GM12878 (cell line): ENCODE measurements at regions not wholly inside any gene's neighbourhood (a gene's known extent, or its start where the extent isn't known, plus 50 kb on each side); places are given as distances from the start of the nearest gene placed in this dataset.

Experiments used
- ATAC-seq: fragments of 200-7000 bp; cut with Tn5 transposase; 3 replicates; pipeline ENCODE4 v1.9.1; 2020; ENCODE audit warnings: mild to moderate bottlenecking, moderate library complexity
- BruUV-seq: library from RNA; stranded (reverse); fragments of 400-500 nt; replicated peaks from 2 replicates; lab custom pipeline; 2021; lab: Mats Ljungman, UMichigan
- CTCF ChIA-PET: fragments of 300-600 bp; sonication (Branson Sonifier 250); formaldehyde crosslinking; extraction: SDS; loops from one replicate; lab custom pipeline; 2021; ENCODE audit warnings: inconsistent platforms; lab: Yijun Ruan, JAX
- POLR2A ChIA-PET: fragments of 350-600 bp; formaldehyde crosslinking; extraction: SDS; loops from one replicate; lab custom pipeline; 2021; ENCODE audit warnings: inconsistent platforms; lab: Charles Lee
- RAD21 ChIA-PET: fragments of 300-600 bp; sonication (Branson Sonifier 250); formaldehyde crosslinking; loops from one replicate; lab custom pipeline; 2023; ENCODE audit warnings: antibody characterized with exemption; ENCODE audit not compliant: unreplicated experiment; lab: Charles Lee
- SMC1A ChIA-PET: fragments of 300-600 bp; sonication (Branson Sonifier 250); formaldehyde crosslinking; loops from one replicate; lab custom pipeline; 2023; ENCODE audit not compliant: unreplicated experiment, uncharacterized antibody; lab: Charles Lee
- DNase-seq: peaks from one replicate; pipeline ENCODE4 v3.0.0-alpha.2; 2011; ENCODE audit warnings: low read depth, low spot score
- FAIRE-seq: peaks from 3 replicates; lab custom pipeline; 2011; peaks lifted over from hg19 to GRCh38; lab: Jason Lieb, UNC
- H2AFZ ChIP-seq: 2 replicates; pipeline ENCODE4 v1.6.0; 2011; ENCODE audit warnings: low read depth, low read length, control low read depth; ENCODE audit not compliant: control insufficient read depth
- H3K27ac ChIP-seq: 2 replicates; pipeline ENCODE4 v1.5.1; 2011; ENCODE audit warnings: control low read depth; ENCODE audit not compliant: control insufficient read depth, insufficient read depth
- H3K27me3 ChIP-seq, 2 experiments: replicated peaks in 1 of 2; 2 replicates each; pipeline versions ENCODE4 v1.6.0 to v1.6.1; 2011; ENCODE audit warnings: low read length in 1 of 2; ENCODE audit not compliant: control insufficient read depth in 2 of 2, insufficient read depth in 2 of 2
- H3K36me3 ChIP-seq, 2 experiments: 2 replicates each; pipeline ENCODE4 v1.5.1; 2011; ENCODE audit warnings: low read length in 1 of 2; ENCODE audit not compliant: control insufficient read depth in 2 of 2, insufficient read depth in 2 of 2
- H3K4me1 ChIP-seq: 2 replicates; pipeline ENCODE4 v1.6.1; 2011; ENCODE audit warnings: mild to moderate bottlenecking, low read length, moderate library complexity, mixed read lengths; ENCODE audit not compliant: control insufficient read depth, insufficient read depth
- H3K4me2 ChIP-seq: 2 replicates; pipeline ENCODE4 v1.6.0; 2011; ENCODE audit warnings: control low read depth; ENCODE audit not compliant: control insufficient read depth, insufficient read depth
- H3K4me3 ChIP-seq: fragments of 200-600 bp; sonication (generic); 2 replicates; pipeline ENCODE4 v1.5.1; 2016
- H3K79me2 ChIP-seq: 2 replicates; pipeline ENCODE4 v1.6.0; 2011; ENCODE audit warnings: low read length; ENCODE audit not compliant: control insufficient read depth, insufficient read depth
- H3K9ac ChIP-seq: 2 replicates; pipeline ENCODE4 v1.8.0; 2011; ENCODE audit warnings: low read length, control low read depth, mixed read lengths; ENCODE audit not compliant: control insufficient read depth, insufficient read depth
- H3K9me3 ChIP-seq: replicated peaks from 3 replicates; pipeline ENCODE4 v1.5.1; 2011; ENCODE audit warnings: mild to moderate bottlenecking, low read length; ENCODE audit not compliant: control insufficient read depth, insufficient read depth
- H4K20me1 ChIP-seq: 2 replicates; pipeline ENCODE4 v1.6.0; 2011; ENCODE audit not compliant: control insufficient read depth, insufficient read depth
- CHD4 ChIP-seq: fragments of 200-600 bp; sonication (generic); IDR thresholded peaks from 2 replicates; pipeline ENCODE4 v1.6.1; 2016; ENCODE audit warnings: mild to moderate bottlenecking
- WGBS: methylation state at CpG from one replicate; pipeline ENCODE4 v1.1.6; 2016; ENCODE audit warnings: low lambda C conversion rate; ENCODE audit not compliant: insufficient replicate concordance, insufficient coverage; ENCODE audit errors: missing lambda C conversion rate; 5-methylcytosine and 5-hydroxymethylcytosine counted together
- in situ Hi-C: fragments of 300-500 bp; cut with MboI; formaldehyde crosslinking; loops from 9 replicates; pipeline ENCODE4 v1.14.3; 2018; ENCODE audit warnings: mixed read lengths
- intact Hi-C: fragments of 100-400 bp; cut with micrococcal nuclease; formaldehyde crosslinking; loops from one replicate; pipeline ENCODE4 v1.14.2; 2022; ENCODE audit not compliant: unreplicated experiment
- TF ChIP-seq, protein P1 (sequence below): IDR thresholded peaks from 2 replicates; pipeline ENCODE4 v1.6.1; 2012; ENCODE audit warnings: improper control_type of control experiment, low read depth, low read length; ENCODE audit not compliant: insufficient replicate concordance

DNA sequence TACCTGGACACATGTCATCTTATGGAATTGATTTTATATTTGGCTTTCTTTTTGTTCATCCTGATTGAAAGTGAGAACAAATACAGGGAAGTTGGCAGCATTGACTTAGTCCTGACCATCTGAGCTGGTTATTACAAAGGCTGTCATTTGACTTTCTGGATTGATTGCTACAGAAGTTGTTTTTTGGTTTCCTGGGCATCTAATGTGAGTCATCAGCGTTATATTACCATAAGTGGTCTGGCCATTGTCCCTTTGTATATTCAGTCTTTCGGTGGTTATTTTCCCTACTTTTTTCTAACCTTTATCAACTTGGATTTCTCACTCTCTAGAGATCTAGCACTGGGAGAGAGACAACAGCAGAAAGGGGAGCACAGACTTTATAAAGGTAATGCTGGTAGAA lies 1646.5 kb downstream of the MRPL39 start:
- Histone ChIP-seq H3K27ac (no peak overlapping the region), H3K9me3 (no peaks in the 10 kb centered on the region), H3K4me1 (no peaks in the 10 kb centered on the region), H4K20me1 (no peaks in the 10 kb centered on the region), H3K79me2 (no peaks in the 10 kb centered on the region), H3K9ac (no peak overlapping the region), H3K36me3 (no peaks in the 10 kb centered on the region), H3K4me2 (no peak overlapping the region), H2AFZ (no peak overlapping the region), H3K27me3 (no peaks in the 10 kb centered on the region), H3K4me3 (no peak overlapping the region)
- ChIA-PET POLR2A (no interaction called here), RAD21 (no interaction called here), SMC1A (no interaction called here), CTCF (no interaction called here)
- 20% methylated on average over 2 of the region's 2 CpGs for WGBS
- no peak for ATAC-seq
- FAIRE-seq, result no peak
- TF ChIP-seq, protein P1, sequence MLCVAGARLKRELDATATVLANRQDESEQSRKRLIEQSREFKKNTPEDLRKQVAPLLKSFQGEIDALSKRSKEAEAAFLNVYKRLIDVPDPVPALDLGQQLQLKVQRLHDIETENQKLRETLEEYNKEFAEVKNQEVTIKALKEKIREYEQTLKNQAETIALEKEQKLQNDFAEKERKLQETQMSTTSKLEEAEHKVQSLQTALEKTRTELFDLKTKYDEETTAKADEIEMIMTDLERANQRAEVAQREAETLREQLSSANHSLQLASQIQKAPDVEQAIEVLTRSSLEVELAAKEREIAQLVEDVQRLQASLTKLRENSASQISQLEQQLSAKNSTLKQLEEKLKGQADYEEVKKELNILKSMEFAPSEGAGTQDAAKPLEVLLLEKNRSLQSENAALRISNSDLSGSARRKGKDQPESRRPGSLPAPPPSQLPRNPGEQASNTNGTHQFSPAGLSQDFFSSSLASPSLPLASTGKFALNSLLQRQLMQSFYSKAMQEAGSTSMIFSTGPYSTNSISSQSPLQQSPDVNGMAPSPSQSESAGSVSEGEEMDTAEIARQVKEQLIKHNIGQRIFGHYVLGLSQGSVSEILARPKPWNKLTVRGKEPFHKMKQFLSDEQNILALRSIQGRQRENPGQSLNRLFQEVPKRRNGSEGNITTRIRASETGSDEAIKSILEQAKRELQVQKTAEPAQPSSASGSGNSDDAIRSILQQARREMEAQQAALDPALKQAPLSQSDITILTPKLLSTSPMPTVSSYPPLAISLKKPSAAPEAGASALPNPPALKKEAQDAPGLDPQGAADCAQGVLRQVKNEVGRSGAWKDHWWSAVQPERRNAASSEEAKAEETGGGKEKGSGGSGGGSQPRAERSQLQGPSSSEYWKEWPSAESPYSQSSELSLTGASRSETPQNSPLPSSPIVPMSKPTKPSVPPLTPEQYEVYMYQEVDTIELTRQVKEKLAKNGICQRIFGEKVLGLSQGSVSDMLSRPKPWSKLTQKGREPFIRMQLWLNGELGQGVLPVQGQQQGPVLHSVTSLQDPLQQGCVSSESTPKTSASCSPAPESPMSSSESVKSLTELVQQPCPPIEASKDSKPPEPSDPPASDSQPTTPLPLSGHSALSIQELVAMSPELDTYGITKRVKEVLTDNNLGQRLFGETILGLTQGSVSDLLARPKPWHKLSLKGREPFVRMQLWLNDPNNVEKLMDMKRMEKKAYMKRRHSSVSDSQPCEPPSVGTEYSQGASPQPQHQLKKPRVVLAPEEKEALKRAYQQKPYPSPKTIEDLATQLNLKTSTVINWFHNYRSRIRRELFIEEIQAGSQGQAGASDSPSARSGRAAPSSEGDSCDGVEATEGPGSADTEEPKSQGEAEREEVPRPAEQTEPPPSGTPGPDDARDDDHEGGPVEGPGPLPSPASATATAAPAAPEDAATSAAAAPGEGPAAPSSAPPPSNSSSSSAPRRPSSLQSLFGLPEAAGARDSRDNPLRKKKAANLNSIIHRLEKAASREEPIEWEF, result no peak
- no peak for TF ChIP-seq CHD4
- intact Hi-C loops (no loop called here), in situ Hi-C loops (no loop called here)
- BruUV-seq, result no TSS peak
- DNase-seq, result no peak
